Tibial nerve (tissue), 4 donors: ENCODE measurements at regions not wholly inside any gene's neighbourhood (a gene's known extent, or its start where the extent isn't known, plus 50 kb on each side); places are given as distances from the start of the nearest gene placed in this dataset.
"Not testable (repeated sequence)": the region's sequence is repeated elsewhere in the genome, so short reads cannot be mapped to it uniquely, and the experiment has no call there.

ENCODE experiments used
- DNase-seq, 2 donors: peaks; one replicate each; pipeline ENCODE4 v3.0.0-alpha.2; 2019; ENCODE audit warnings: low spot score in 2 of 2
- H3K27ac ChIP-seq, 4 donors: fragments of 200-600 bp; sonication (generic) in 3 of 4; one replicate each; pipeline ENCODE4 v1.5.1; 2017 to 2019; ENCODE audit warnings: mild to moderate bottlenecking in 1 of 4
- H3K27me3 ChIP-seq, 2 donors: fragments of 200-600 bp; sonication (generic) in 1 of 2; one replicate each; pipeline versions ENCODE4 v1.5.1 to v1.6.0; 2017 to 2019
- H3K36me3 ChIP-seq, 3 donors: fragments of 200-600 bp; sonication (generic); one replicate each; pipeline ENCODE4 v1.5.1; 2018 to 2019
- H3K4me1 ChIP-seq, 4 donors: fragments of 200-600 bp; sonication (generic) in 3 of 4; one replicate each; pipeline ENCODE4 v1.5.1; 2017 to 2019
- H3K4me3 ChIP-seq, 4 donors: fragments of 200-600 bp; sonication (generic) in 3 of 4; one replicate each; pipeline ENCODE4 v1.5.1; 2017 to 2019; ENCODE audit warnings: mild to moderate bottlenecking in 1 of 4, moderate library complexity in 1 of 4
- H3K9me3 ChIP-seq, 4 donors: fragments of 200-600 bp; sonication (generic) in 3 of 4; one replicate each; pipeline ENCODE4 v1.5.1; 2017 to 2019
- CTCF ChIP-seq, 5 experiments: fragments of 200-600 bp in 3 of 5; fragments of 450-650 bp in 2 of 5; sonication (generic) in 3 of 5; IDR thresholded peaks; one replicate each; pipeline ENCODE4 v1.5.1; 2016 to 2019; ENCODE audit warnings: antibody characterized with exemption in 5 of 5, mild to moderate bottlenecking in 3 of 5, moderate library complexity in 2 of 5
- EP300 ChIP-seq, 2 donors: sonication (generic); formaldehyde crosslinking; IDR thresholded peaks; one replicate each; pipeline ENCODE4 v1.6.1; 2017; ENCODE audit warnings: antibody characterized with exemption in 2 of 2, mild to moderate bottlenecking in 1 of 2
- POLR2A ChIP-seq, 2 donors: fragments of 450-650 bp; IDR thresholded peaks; one replicate each; pipeline ENCODE4 v1.6.1; 2017; ENCODE audit warnings: antibody characterized with exemption in 2 of 2, mild to moderate bottlenecking in 2 of 2, moderate library complexity in 2 of 2
- WGBS, 2 donors: methylation state at CpG; one replicate each; pipeline ENCODE4 v1.1.5; 2018; 5-methylcytosine and 5-hydroxymethylcytosine counted together

DNA sequence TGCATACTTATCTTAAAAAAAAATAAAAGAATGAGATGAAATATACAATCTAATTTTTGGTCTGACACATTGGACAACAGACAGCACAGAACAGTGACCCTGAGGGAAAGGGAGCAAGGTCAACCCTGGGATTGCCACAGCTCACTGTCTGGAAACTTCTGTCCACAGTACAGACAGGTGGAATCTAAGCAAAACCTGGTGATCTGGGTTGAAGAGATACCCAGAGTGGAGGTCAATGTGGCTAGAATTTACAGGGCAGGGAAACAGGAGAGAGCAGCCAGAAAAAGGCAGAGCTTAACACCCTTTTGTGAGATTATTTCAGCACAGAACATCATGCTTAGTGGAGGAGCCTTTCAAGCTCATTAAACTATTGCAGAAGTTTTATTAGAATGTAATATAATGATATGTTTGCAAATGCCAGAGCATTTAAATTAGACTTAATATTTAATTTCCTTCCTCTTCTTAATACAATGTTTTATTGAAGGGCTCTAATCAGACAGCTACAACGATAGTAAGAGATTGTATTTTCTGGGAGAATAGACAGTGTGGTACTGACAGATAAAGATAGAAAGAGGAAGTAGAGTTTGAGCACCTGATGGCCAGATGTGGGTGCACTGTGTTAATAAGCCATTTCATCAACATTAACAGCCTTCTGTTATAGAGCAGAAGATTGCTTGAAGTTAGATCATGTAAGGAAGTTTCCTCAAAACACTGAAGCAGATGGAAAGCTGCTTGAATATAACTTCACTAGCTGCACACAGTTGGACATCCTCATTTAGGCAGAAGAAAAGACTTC is 309.4 kb downstream of the HGF start:
- no peak for DNase-seq

DNA sequence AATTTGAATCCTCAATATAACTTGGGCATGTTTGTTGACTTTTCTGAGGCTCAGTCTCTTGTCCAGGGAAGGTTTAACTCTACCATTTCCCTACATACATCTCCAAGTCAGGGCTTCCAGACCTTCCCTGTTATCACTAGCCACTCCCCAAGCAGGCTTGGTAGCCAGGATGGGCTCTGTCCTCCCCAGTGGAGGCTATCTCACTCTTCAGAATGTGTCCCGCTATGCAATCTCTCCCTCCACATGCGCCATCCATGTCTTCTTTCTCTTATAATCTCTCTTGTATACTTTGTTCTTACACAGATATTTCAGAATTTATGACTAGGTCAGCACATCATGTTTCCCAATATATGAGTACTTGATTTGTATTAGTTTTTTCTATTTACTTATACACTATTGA is 310.4 kb downstream of the HGF start:
- TF ChIP-seq EP300 (IDR thresholded peaks at IDR 0.05) (no peak), CTCF (IDR thresholded peaks at IDR 0.05) (no peak), POLR2A (IDR thresholded peaks at IDR 0.05) (no peak)
- Histone ChIP-seq H3K9me3 (no peaks in the 10 kb centered on the region), H3K4me3 (no peak overlapping the region), H3K27ac (no peak overlapping the region), H3K4me1 (no peaks in the 10 kb centered on the region), H3K27me3 (no peaks in the 10 kb centered on the region), H3K36me3 (no peaks in the 10 kb centered on the region)
- no peak for DNase-seq
- WGBS, 2 donors: 90 to 97% methylated on average over 2 of the region's 2 CpGs

More for the DNA sequence above, 309.4 kb downstream of the HGF start:
- Histone ChIP-seq H3K9me3 (no peaks in the 10 kb centered on the region), H3K4me1 (no peaks in the 10 kb centered on the region), H3K27ac (no peak overlapping the region), H3K36me3 (no peaks in the 10 kb centered on the region), H3K4me3 (no peak overlapping the region), H3K27me3 (no peaks in the 10 kb centered on the region)
- WGBS, 2 donors: 23 to 29% methylated on average over 1 of the region's 1 CpG
- TF ChIP-seq EP300 (IDR thresholded peaks at IDR 0.05) (no peak), POLR2A (IDR thresholded peaks at IDR 0.05) (no peak), CTCF (IDR thresholded peaks at IDR 0.05) (no peak)

- no peaks in the 10 kb centered on the region for H3K27me3 ChIP-seq
- H3K9me3 ChIP-seq: no peaks in the 10 kb centered on the region
- no peaks in the 10 kb centered on the region for H3K36me3 ChIP-seq
- no peak overlapping the region for H3K4me3 ChIP-seq
- H3K4me1 ChIP-seq: no peaks in the 10 kb centered on the region
- no peak for DNase-seq
- TF ChIP-seq POLR2A (IDR thresholded peaks at IDR 0.05) (no peak), CTCF (IDR thresholded peaks at IDR 0.05) (peak in 2 of 5 experiments; percentile 27 to 28), EP300 (IDR thresholded peaks at IDR 0.05) (no peak)
- no peak overlapping the region for H3K27ac ChIP-seq
- 22 to 33% methylated on average over 1 of the region's 1 CpG for WGBS, 2 donors
Measured at GRCh38 chr7:81457852-81458522, 311.9 kb downstream of the HGF start.

DNA sequence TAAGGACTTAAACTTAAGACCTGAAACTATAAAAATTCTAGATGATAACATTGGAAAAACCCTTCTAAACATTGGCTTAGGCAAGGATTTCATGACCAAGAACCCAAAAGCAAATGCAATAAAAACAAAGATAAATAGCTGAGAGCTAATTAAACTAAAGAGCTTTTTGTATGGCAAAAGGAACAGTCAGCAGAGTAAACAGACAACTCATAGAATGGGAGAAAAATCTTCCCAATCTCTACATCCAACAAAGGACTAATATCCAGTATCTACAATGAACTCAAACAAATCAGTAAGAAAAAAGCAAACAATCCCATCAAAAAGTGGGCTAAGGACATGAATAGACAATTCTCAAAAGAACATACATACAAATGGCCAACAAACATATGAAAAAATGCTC is 316.1 kb downstream of the HGF start:
- not testable (repeated sequence) for H3K9me3 ChIP-seq, H3K27ac ChIP-seq, H3K4me1 ChIP-seq, H3K27me3 ChIP-seq, H3K36me3 ChIP-seq, DNase-seq, H3K4me3 ChIP-seq

DNA sequence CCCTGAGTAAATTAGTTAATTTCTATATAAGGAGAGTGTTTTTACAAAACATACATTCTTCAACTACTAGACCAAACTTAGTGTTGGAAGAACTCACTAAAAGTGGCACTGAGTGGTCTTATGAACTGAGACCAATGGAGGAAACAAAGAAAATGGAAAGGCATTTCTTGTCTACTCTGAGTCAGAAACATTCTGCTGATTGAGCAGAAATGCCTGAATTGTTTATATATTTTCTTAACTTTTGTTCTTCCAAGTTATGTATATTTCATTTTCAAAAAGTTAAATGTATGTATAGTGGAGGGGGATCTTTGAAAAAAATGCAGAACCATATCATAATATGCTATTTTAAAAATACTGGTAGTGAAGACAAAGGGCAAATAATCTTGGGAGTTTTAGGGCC is 320.7 kb downstream of the HGF start:
- H3K27me3 ChIP-seq: no peaks in the 10 kb centered on the region
- H3K36me3 ChIP-seq: no peaks in the 10 kb centered on the region
- H3K4me3 ChIP-seq: no peak overlapping the region
- DNase-seq: no peak
- TF ChIP-seq POLR2A (IDR thresholded peaks at IDR 0.05) (no peak), CTCF (IDR thresholded peaks at IDR 0.05) (no peak)
- no peak overlapping the region for H3K27ac ChIP-seq
- no peaks in the 10 kb centered on the region for H3K4me1 ChIP-seq
- no peaks in the 10 kb centered on the region for H3K9me3 ChIP-seq
